ENCODE measurements at regions not wholly inside any gene's neighbourhood (a gene's known extent, or its start where the extent isn't known, plus 50 kb on each side); places are given as distances from the start of the nearest gene placed in this dataset.
"Not testable (repeated sequence)": the region's sequence is repeated elsewhere in the genome, so short reads cannot be mapped to it uniquely, and the experiment has no call there.

- not testable (repeated sequence) for TF ChIP-seq EZH2 (IDR thresholded peaks at IDR 0.05; ENCODE audit: insufficient read depth, low read length); CTCF (IDR thresholded peaks at IDR 0.05; ENCODE audit: insufficient read depth, low read depth, low read length)
These were observed 511.8 kb upstream of the PRR20A start for GRCh38 chr13:56628886-56629285.

All from astrocyte (in vitro differentiated cells and primary cell).